Gastroesophageal sphincter (tissue), 3 donors: ENCODE measurements at regions not wholly inside any gene's neighbourhood (a gene's known extent, or its start where the extent isn't known, plus 50 kb on each side); places are given as distances from the start of the nearest gene placed in this dataset.

Experiments
- CTCF ChIP-seq, 4 experiments: fragments of 200-600 bp in 2 of 4; fragments of 450-650 bp in 2 of 4; sonication (generic) in 1 of 4; IDR thresholded peaks; one replicate each; pipeline ENCODE4 v1.5.1; 2017 to 2019; ENCODE audit warnings: antibody characterized with exemption in 4 of 4, mild to moderate bottlenecking in 2 of 4, moderate library complexity in 2 of 4
- POLR2A ChIP-seq, 2 donors: fragments of 450-650 bp; IDR thresholded peaks; one replicate each; pipeline ENCODE4 v1.6.1; 2017; ENCODE audit warnings: antibody characterized with exemption in 2 of 2, mild to moderate bottlenecking in 2 of 2, moderate library complexity in 1 of 2
- POLR2AphosphoS5 ChIP-seq: sonication (generic); formaldehyde crosslinking; IDR thresholded peaks from one replicate; pipeline ENCODE4 v1.6.1; 2017; ENCODE audit warnings: antibody characterized with exemption

- no peak for TF ChIP-seq CTCF (IDR thresholded peaks at IDR 0.05)
- no peak for TF ChIP-seq POLR2A (IDR thresholded peaks at IDR 0.05)
- TF ChIP-seq POLR2AphosphoS5: no peak
Measured at GRCh38 chr11:98289617-98290263, 731.0 kb upstream of the CNTN5 start.
